ENCODE measurements at regions not wholly inside any gene's neighbourhood (a gene's known extent, or its start where the extent isn't known, plus 50 kb on each side); places are given as distances from the start of the nearest gene placed in this dataset.

GRCh38 chr1:116302281-116302680, 70.8 kb upstream of the ATP1A1 start:
- no peak overlapping the region for H3K9ac ChIP-seq (ENCODE audit: insufficient read depth in 1 of 2, low read depth in 2 of 2, low read length in 2 of 2)
- ATAC-seq (no peak), DNase-seq (ENCODE audit: extremely low read depth in 1 of 4, low spot score in 3 of 4) (no peak), FAIRE-seq (no peak)
- H3K9me1 ChIP-seq (ENCODE audit: control insufficient read depth, insufficient read depth, low read length), result no peaks in the 10 kb centered on the region
- H3K4me1 ChIP-seq (replicated peaks in 1 of 2; ENCODE audit: control insufficient read depth in 2 of 2, insufficient read depth in 2 of 2, low read length in 2 of 2), result peaks cover 0 to 2% of the 10 kb centered on the region in 2 experiments; a peak in 1 of 5 replicates
- no peaks in the 10 kb centered on the region for H4K20me1 ChIP-seq (replicated peaks; ENCODE audit: control insufficient read depth, insufficient read depth, low read length)
- POLR2A ChIA-PET, result interaction anchor here (0.6 kb wide), 1 partner anchor 19 kb away, joined by 3 read pairs; no protein-coding TSS in a partner anchor
- TF ChIP-seq, protein P1, sequence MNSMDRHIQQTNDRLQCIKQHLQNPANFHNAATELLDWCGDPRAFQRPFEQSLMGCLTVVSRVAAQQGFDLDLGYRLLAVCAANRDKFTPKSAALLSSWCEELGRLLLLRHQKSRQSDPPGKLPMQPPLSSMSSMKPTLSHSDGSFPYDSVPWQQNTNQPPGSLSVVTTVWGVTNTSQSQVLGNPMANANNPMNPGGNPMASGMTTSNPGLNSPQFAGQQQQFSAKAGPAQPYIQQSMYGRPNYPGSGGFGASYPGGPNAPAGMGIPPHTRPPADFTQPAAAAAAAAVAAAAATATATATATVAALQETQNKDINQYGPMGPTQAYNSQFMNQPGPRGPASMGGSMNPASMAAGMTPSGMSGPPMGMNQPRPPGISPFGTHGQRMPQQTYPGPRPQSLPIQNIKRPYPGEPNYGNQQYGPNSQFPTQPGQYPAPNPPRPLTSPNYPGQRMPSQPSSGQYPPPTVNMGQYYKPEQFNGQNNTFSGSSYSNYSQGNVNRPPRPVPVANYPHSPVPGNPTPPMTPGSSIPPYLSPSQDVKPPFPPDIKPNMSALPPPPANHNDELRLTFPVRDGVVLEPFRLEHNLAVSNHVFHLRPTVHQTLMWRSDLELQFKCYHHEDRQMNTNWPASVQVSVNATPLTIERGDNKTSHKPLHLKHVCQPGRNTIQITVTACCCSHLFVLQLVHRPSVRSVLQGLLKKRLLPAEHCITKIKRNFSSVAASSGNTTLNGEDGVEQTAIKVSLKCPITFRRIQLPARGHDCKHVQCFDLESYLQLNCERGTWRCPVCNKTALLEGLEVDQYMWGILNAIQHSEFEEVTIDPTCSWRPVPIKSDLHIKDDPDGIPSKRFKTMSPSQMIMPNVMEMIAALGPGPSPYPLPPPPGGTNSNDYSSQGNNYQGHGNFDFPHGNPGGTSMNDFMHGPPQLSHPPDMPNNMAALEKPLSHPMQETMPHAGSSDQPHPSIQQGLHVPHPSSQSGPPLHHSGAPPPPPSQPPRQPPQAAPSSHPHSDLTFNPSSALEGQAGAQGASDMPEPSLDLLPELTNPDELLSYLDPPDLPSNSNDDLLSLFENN (IDR thresholded peaks at IDR 0.05; ENCODE audit: low read depth in 2 of 2, low read length in 2 of 2), result no peak
- TF ChIP-seq NUFIP1 (IDR thresholded peaks at IDR 0.05; ENCODE audit: partially characterized antibody) (no peak), ZNF384 (IDR thresholded peaks at IDR 0.05; ENCODE audit: low read depth, low read length) (no peak)
- no TSS peak for BruUV-seq (replicated peaks)
- CTCF ChIA-PET (ENCODE audit: low intra/inter-chr PET ratio), result no interaction called here
- in situ Hi-C loops (cut with MboI), result no loop called here
- intact Hi-C loops (cut with micrococcal nuclease), result no loop called here
- no peaks in the 10 kb centered on the region for H3K36me3 ChIP-seq (ENCODE audit: control insufficient read depth, insufficient read depth, low read length)
- no peak overlapping the region for H3K4me2 ChIP-seq (ENCODE audit: insufficient read depth, low read length)
- no peak overlapping the region for H2AFZ ChIP-seq (ENCODE audit: low read depth, low read length)
- H3K9me3 ChIP-seq (replicated peaks; ENCODE audit: control insufficient read depth, insufficient read depth, low read depth, low read length), result no peaks in the 10 kb centered on the region
- H3K27ac ChIP-seq (ENCODE audit: extremely low read depth, low read depth, low read length), result no peak overlapping the region
- H3K27me3 ChIP-seq (ENCODE audit: control insufficient read depth in 2 of 2, insufficient read depth in 2 of 2, low read length in 2 of 2), result no peaks in the 10 kb centered on the region
- WGBS (ENCODE audit: insufficient coverage, low coverage, missing lambda C conversion rate), result 3% methylated on average over 1 of the region's 1 CpG
- H3K79me2 ChIP-seq (ENCODE audit: control insufficient read depth, insufficient read depth, low read length), result no peaks in the 10 kb centered on the region
- no peak overlapping the region for H3K4me3 ChIP-seq

Data from K562 (cell line).